DOHH2 (cell line): ENCODE measurements at regions not wholly inside any gene's neighbourhood (a gene's known extent, or its start where the extent isn't known, plus 50 kb on each side); places are given as distances from the start of the nearest gene placed in this dataset.

Experiments
- CTCF ChIP-seq: fragments of 200-600 bp; sonication (generic); IDR thresholded peaks from one replicate; pipeline ENCODE4 v1.5.1; 2014; ENCODE audit warnings: antibody characterized with exemption, mild to moderate bottlenecking, low read depth, low read length; ENCODE audit not compliant: poor library complexity, severe bottlenecking
- EZH2phosphoT487 ChIP-seq: fragments of 200-600 bp; sonication (generic); IDR thresholded peaks from 2 replicates; pipeline ENCODE4 v1.6.1; 2017; ENCODE audit warnings: borderline replicate concordance, mild to moderate bottlenecking, antibody characterized with exemption, low read length, moderate library complexity, mixed read lengths

- TF ChIP-seq CTCF (no peak), EZH2phosphoT487 (no peak)
Observed at GRCh38 chr7:42812779-42813178, 99.1 kb downstream of the C7orf25 start.
